H1 (cell line): ENCODE measurements at regions not wholly inside any gene's neighbourhood (a gene's known extent, or its start where the extent isn't known, plus 50 kb on each side); places are given as distances from the start of the nearest gene placed in this dataset. TPM values are rescaled to one million over a fixed set of nuclear protein-coding genes. Genes with fewer than 3 reads are reported as not detected.

Source experiments
- small RNA-seq: library from polyadenylated mRNA; stranded (forward); fragments of <200 nt; extraction: miRNeasy Mini kit (QIAGEN cat#:217004); gene quantifications from one replicate; pipeline ENCODE3, GENCODE V24; 2013; ENCODE audit not compliant: insufficient read depth

Small RNAs in the stretch of these regions (small RNA-seq; reads per million reads assigned to genes)
- gene AL161423.1 (not detected), gene HMGN2P39 (not detected), gene RNA5SP30 (0.51 reads per million), gene RNU7-88P (not detected), gene RNY4P29 (not detected)
